H9 (cell line): ENCODE measurements at regions not wholly inside any gene's neighbourhood (a gene's known extent, or its start where the extent isn't known, plus 50 kb on each side); places are given as distances from the start of the nearest gene placed in this dataset.

ENCODE experiments used
- DNase-seq: peaks from one replicate; pipeline ENCODE4 v3.0.0-alpha.2; 2017
- H2AFZ ChIP-seq: one replicate; pipeline ENCODE4 v1.6.1; 2013; ENCODE audit warnings: mild to moderate bottlenecking, low read length, control low read depth, moderate library complexity
- H2AK5ac ChIP-seq: 2 replicates; pipeline ENCODE4 v1.6.1; 2013; ENCODE audit warnings: low read length, control low read depth, mixed read lengths; ENCODE audit not compliant: insufficient read length
- H2BK120ac ChIP-seq: one replicate; pipeline ENCODE4 v1.6.1; 2013; ENCODE audit warnings: low read depth, mild to moderate bottlenecking, low read length, control low read depth, inconsistent platforms; ENCODE audit not compliant: poor library complexity, severe bottlenecking
- H2BK12ac ChIP-seq: 2 replicates; pipeline ENCODE4 v1.6.1; 2013; ENCODE audit warnings: low read length, control low read depth, mixed read lengths, low read depth; ENCODE audit not compliant: insufficient read length
- H2BK15ac ChIP-seq: 2 replicates; pipeline ENCODE4 v1.6.1; 2013; ENCODE audit warnings: low read depth, low read length, control low read depth
- H2BK20ac ChIP-seq: one replicate; pipeline ENCODE4 v1.6.1; 2013; ENCODE audit warnings: low read depth, mild to moderate bottlenecking, low read length, control low read depth, inconsistent platforms; ENCODE audit not compliant: poor library complexity, severe bottlenecking
- H2BK5ac ChIP-seq: 2 replicates; pipeline ENCODE4 v1.6.1; 2013; ENCODE audit warnings: low read length, control low read depth, mixed read lengths; ENCODE audit not compliant: insufficient read length
- H3K14ac ChIP-seq: 2 replicates; pipeline ENCODE4 v1.6.1; 2013; ENCODE audit warnings: low read length, control low read depth; ENCODE audit not compliant: insufficient read depth
- H3K18ac ChIP-seq: 2 replicates; pipeline ENCODE4 v1.6.1; 2013; ENCODE audit warnings: low read depth, mild to moderate bottlenecking, mixed read lengths, low read length, control low read depth; ENCODE audit not compliant: insufficient read length
- H3K23ac ChIP-seq: 2 replicates; pipeline ENCODE4 v1.6.1; 2013; ENCODE audit warnings: low read length, control low read depth, mixed read lengths, low read depth; ENCODE audit not compliant: insufficient read length
- H3K23me2 ChIP-seq: 2 replicates; pipeline ENCODE4 v1.6.1; 2013; ENCODE audit warnings: low read depth, mild to moderate bottlenecking, mixed read lengths, low read length, control low read depth; ENCODE audit not compliant: insufficient read length, poor library complexity, severe bottlenecking
- H3K27ac ChIP-seq: 2 replicates; pipeline ENCODE4 v1.5.1; 2013; ENCODE audit warnings: low read length, control low read depth, mixed read lengths, low read depth; ENCODE audit not compliant: insufficient read length
- H3K27me3 ChIP-seq: 2 replicates; pipeline ENCODE4 v1.6.1; 2013; ENCODE audit warnings: low read length, control low read depth, inconsistent platforms; ENCODE audit not compliant: insufficient read depth
- H3K4ac ChIP-seq: 2 replicates; pipeline ENCODE4 v1.6.1; 2013; ENCODE audit warnings: low read depth, mild to moderate bottlenecking, control low read depth, inconsistent platforms, low read length, moderate library complexity
- H3K4me1 ChIP-seq: 2 replicates; pipeline ENCODE4 v1.6.1; 2013; ENCODE audit warnings: low read length, control low read depth, inconsistent platforms; ENCODE audit not compliant: insufficient read depth
- H3K4me2 ChIP-seq: 2 replicates; pipeline ENCODE4 v1.6.1; 2013; ENCODE audit warnings: low read length, control low read depth, mixed read lengths; ENCODE audit not compliant: insufficient read length, insufficient read depth
- H3K56ac ChIP-seq: 2 replicates; pipeline ENCODE4 v1.6.1; 2013; ENCODE audit warnings: low read depth, mild to moderate bottlenecking, mixed read lengths, low read length, control low read depth; ENCODE audit not compliant: insufficient read length
- H3K79me1 ChIP-seq: 2 replicates; pipeline ENCODE4 v1.6.1; 2013; ENCODE audit warnings: low read depth, mild to moderate bottlenecking, moderate library complexity, low read length, control low read depth, inconsistent platforms; ENCODE audit not compliant: insufficient read depth, poor library complexity, severe bottlenecking
- H3K79me2 ChIP-seq: 2 replicates; pipeline ENCODE4 v1.6.1; 2013; ENCODE audit warnings: low read length, control low read depth, inconsistent platforms; ENCODE audit not compliant: insufficient read depth
- H3K9ac ChIP-seq: 2 replicates; pipeline ENCODE4 v1.6.1; 2013; ENCODE audit warnings: low read length, control low read depth, mixed read lengths; ENCODE audit not compliant: insufficient read length; ENCODE audit errors: extremely low read depth
- H3K9me3 ChIP-seq: one replicate; pipeline ENCODE4 v1.6.1; 2013; ENCODE audit warnings: low read depth, low read length, inconsistent platforms; ENCODE audit not compliant: control insufficient read depth
- H3T11ph ChIP-seq: one replicate; pipeline ENCODE4 v1.6.1; 2013; ENCODE audit warnings: mild to moderate bottlenecking, low read length, control low read depth, inconsistent platforms
- H4K20me1 ChIP-seq: one replicate; pipeline ENCODE4 v1.6.1; 2013; ENCODE audit not compliant: control insufficient read depth, insufficient read length, insufficient read depth
- H4K5ac ChIP-seq: 2 replicates; pipeline ENCODE4 v1.6.1; 2013; ENCODE audit warnings: low read depth, mild to moderate bottlenecking, mixed read lengths, low read length, control low read depth; ENCODE audit not compliant: insufficient read length
- H4K8ac ChIP-seq: replicated peaks from 2 replicates; pipeline ENCODE4 v1.6.1; 2013; ENCODE audit warnings: low read length, control low read depth, mixed read lengths, low read depth; ENCODE audit not compliant: insufficient read length
- H4K91ac ChIP-seq: 2 replicates; pipeline ENCODE4 v1.6.1; 2013; ENCODE audit warnings: low read depth, mild to moderate bottlenecking, moderate library complexity, mixed read lengths, low read length, control low read depth; ENCODE audit not compliant: insufficient read length
- H3K27ac Mint-ChIP-seq, 3 experiments: 2 replicates in 2 of 3; 3 replicates in 1 of 3; pipeline ENCODE4 v1.8.0; 2020 to 2021; ENCODE audit warnings: mixed read lengths in 3 of 3, mild to moderate bottlenecking in 1 of 3, moderate library complexity in 1 of 3
- H3K27me3 Mint-ChIP-seq: 2 replicates; pipeline ENCODE4 v1.8.0; 2021; ENCODE audit warnings: low read depth, mild to moderate bottlenecking, moderate library complexity, mixed read lengths
- H3K36me3 Mint-ChIP-seq, 3 experiments: 2 replicates in 2 of 3; 3 replicates in 1 of 3; pipeline ENCODE4 v1.8.0; 2020 to 2021; ENCODE audit warnings: low read depth in 3 of 3, mixed read lengths in 3 of 3; ENCODE audit not compliant: insufficient read depth in 1 of 3
- H3K4me1 Mint-ChIP-seq, 2 experiments: 2 replicates each; pipeline ENCODE4 v1.8.0; 2020; ENCODE audit warnings: mixed read lengths in 2 of 2
- H3K4me3 Mint-ChIP-seq, 2 experiments: 2 replicates in 1 of 2; 3 replicates in 1 of 2; pipeline ENCODE4 v1.8.0; 2020 to 2021; ENCODE audit warnings: mild to moderate bottlenecking in 2 of 2, mixed read lengths in 2 of 2, moderate library complexity in 1 of 2
- H3K9me3 Mint-ChIP-seq, 2 experiments: 2 replicates in 1 of 2; 3 replicates in 1 of 2; pipeline ENCODE4 v1.8.0; 2020; ENCODE audit warnings: mild to moderate bottlenecking in 2 of 2, mixed read lengths in 2 of 2, moderate library complexity in 1 of 2
- CTCF ChIP-seq: fragments of 200-600 bp; sonication (generic); conservative IDR thresholded peaks from 3 replicates; pipeline ENCODE4 v1.8.0; 2021; ENCODE audit warnings: antibody characterized with exemption, mild to moderate bottlenecking
- WGBS: extraction: QIAGEN DNeasy Blood & Tissue Kit; methylation state at CpG from one replicate; pipeline ENCODE4 v1.1.7; 2013; ENCODE audit warnings: missing lambda C conversion rate, low lambda C conversion rate, mixed read lengths; ENCODE audit not compliant: insufficient read length; ENCODE audit errors: extremely low coverage; 5-methylcytosine and 5-hydroxymethylcytosine counted together

- H4K8ac ChIP-seq = no peak overlapping the region
- H3T11ph ChIP-seq = no peak overlapping the region
- H3K18ac ChIP-seq = no peak overlapping the region
- H3K23me2 ChIP-seq = no peaks in the 10 kb centered on the region
- no peak overlapping the region for H2BK12ac ChIP-seq
- Mint-ChIP-seq H3K4me1 (peaks cover under 1 to 3% of the 10 kb centered on the region in 2 experiments), H3K27me3 (peaks cover 26% of the 10 kb centered on the region), H3K27ac (no peak overlapping the region), H3K9me3 (no peaks in the 10 kb centered on the region), H3K36me3 (peaks cover 0 to 2% (median 0%) of the 10 kb centered on the region in 3 experiments; a peak in 1 of 7 replicates), H3K4me3 (no peak overlapping the region; a peak in 1 of 5 replicates)
- no peak overlapping the region for H3K4me2 ChIP-seq
- H2BK15ac ChIP-seq = no peak overlapping the region
- peaks cover 2% of the 10 kb centered on the region; the same call in 1 of the 2 replicates for H3K4me1 ChIP-seq
- no peak overlapping the region for H4K91ac ChIP-seq
- no peak overlapping the region for H3K27ac ChIP-seq
- no peak overlapping the region for H3K4ac ChIP-seq
- no peaks in the 10 kb centered on the region for H3K79me2 ChIP-seq
- H2AK5ac ChIP-seq = no peak overlapping the region
- no peak overlapping the region for H3K9ac ChIP-seq
- H3K9me3 ChIP-seq = no peaks in the 10 kb centered on the region
- H3K27me3 ChIP-seq = no peaks in the 10 kb centered on the region
- H2BK120ac ChIP-seq = no peak overlapping the region
- H3K14ac ChIP-seq = no peak overlapping the region; the same call in 1 of the 2 replicates
- H4K5ac ChIP-seq = no peak overlapping the region
- no peak overlapping the region for H2BK5ac ChIP-seq
- no peaks in the 10 kb centered on the region for H3K79me1 ChIP-seq
- no peaks in the 10 kb centered on the region for H4K20me1 ChIP-seq
- no peak overlapping the region for H2AFZ ChIP-seq
- DNase-seq = no peak
- WGBS = no CpG with 5 or more reads among the region's 8 CpGs
- no peak for TF ChIP-seq CTCF
- H3K56ac ChIP-seq = no peak overlapping the region
- no peak overlapping the region for H3K23ac ChIP-seq
- H2BK20ac ChIP-seq = no peak overlapping the region
Observed at GRCh38 chr7:32223721-32224120, 153.5 kb upstream of the PDE1C start.
